ENCODE measurements at regions not wholly inside any gene's neighbourhood (a gene's known extent, or its start where the extent isn't known, plus 50 kb on each side); places are given as distances from the start of the nearest gene placed in this dataset.

DNA sequence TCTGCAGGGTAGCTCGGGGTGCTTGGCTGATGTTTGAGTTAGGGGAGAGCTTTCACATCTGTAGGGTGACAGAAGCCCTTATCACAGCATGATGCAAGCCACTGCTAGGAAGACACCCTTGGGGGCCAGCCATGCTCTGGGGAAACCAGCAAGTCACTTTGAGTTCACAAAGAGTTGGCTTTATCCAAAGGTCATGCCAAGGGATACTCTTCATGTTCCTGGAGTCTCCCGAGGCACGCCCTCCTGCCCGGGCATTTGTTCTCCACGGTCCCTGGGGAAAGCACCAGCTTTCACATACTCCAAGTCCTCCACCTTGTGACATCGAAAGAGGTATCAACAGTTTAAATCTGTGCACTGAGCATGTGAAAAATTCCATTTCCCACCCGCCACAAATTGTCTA is 227.7 kb downstream of the VAPA start:
- TF ChIP-seq, protein P1, sequence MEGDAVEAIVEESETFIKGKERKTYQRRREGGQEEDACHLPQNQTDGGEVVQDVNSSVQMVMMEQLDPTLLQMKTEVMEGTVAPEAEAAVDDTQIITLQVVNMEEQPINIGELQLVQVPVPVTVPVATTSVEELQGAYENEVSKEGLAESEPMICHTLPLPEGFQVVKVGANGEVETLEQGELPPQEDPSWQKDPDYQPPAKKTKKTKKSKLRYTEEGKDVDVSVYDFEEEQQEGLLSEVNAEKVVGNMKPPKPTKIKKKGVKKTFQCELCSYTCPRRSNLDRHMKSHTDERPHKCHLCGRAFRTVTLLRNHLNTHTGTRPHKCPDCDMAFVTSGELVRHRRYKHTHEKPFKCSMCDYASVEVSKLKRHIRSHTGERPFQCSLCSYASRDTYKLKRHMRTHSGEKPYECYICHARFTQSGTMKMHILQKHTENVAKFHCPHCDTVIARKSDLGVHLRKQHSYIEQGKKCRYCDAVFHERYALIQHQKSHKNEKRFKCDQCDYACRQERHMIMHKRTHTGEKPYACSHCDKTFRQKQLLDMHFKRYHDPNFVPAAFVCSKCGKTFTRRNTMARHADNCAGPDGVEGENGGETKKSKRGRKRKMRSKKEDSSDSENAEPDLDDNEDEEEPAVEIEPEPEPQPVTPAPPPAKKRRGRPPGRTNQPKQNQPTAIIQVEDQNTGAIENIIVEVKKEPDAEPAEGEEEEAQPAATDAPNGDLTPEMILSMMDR (IDR thresholded peaks at IDR 0.05): no peak
- no peak for TF ChIP-seq POLR2A (IDR thresholded peaks at IDR 0.05)
- TF ChIP-seq POLR2AphosphoS5 (IDR thresholded peaks at IDR 0.05): no peak
